ENCODE measurements at regions not wholly inside any gene's neighbourhood (a gene's known extent, or its start where the extent isn't known, plus 50 kb on each side); places are given as distances from the start of the nearest gene placed in this dataset.
A peak's percentile ranks its signal among the peaks of the same experiment; 100 is the strongest.

DNA sequence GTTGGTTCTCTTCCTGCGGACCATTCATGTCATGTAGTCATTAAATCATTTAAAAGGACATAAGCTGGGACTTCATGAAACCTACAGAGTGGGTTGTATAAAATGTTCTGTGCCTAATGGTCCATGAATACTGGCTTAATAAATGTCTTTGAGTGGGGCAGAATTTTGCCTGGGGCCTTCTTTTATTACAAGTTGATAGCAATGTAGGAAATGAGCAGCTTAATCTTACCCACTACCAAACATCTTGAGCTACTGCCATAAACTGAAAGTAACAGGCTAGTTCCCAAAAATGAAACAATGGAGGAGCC is 130.9 kb downstream of the TMEM17 start:
- DNase-seq (ENCODE audit: extremely low read depth in 1 of 11, low read depth in 9 of 11, low spot score in 4 of 11) = peak in 7 of 11 donors; percentile 24 to 64 (median 47)

DNA sequence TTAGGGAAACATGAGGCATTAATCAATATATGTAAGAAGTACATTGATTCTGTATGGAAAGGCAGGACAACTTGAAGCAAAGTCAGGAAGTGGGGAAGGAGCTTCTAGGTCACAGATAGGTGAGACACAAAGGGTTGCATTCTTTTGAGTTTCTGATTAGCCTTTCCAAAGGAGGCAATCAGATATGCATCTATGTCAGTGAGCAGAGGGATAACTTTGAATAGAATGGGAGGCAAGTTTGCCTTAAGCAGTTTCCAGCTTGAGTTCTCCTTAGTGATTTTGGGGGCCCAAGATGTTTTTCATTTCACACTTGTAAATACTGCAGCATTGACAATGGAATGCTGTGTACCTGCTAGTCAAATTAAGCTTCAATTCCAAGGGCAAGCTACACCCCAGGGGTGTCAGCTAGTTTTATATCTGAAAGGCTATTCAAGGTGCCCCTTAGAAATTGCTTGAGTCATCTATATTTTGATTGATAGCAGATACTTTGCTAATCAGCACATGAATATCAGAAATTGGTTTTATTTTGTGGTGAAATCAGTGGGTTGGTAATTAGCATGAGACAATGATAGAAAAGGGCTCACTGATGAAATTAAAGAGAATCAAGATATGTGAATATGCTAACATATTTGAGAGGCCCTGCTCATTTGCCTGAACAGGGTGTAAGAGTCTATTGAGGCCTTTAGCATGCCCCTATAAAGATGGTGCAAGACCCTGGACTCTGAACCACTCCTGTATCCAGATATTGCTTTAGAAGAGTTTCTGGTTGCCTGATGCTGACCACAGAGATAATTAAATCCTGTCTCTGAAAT is 131.5 kb downstream of the TMEM17 start:
- no peak for DNase-seq (ENCODE audit: extremely low read depth in 1 of 11, low read depth in 9 of 11, low spot score in 4 of 11)

DNA sequence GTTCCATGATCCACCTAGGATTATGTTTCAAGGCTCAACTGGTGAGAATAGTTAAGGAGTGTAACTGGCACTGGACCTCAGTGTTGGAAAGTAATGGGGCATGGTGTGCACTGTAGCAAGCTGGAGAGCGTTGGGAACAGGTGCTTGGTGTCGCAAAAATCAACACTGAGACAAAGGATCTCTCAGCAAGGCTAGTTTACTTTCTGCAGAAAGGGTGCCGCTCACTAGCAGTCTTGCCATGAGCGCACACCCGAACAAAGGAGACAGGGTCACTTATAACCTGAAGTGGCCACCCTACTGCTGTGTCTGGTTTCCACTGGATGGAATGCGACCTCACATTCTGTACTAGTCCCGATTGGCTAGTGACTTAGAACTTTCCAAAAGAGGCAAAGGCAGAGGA is 133.2 kb downstream of the TMEM17 start:
- DNase-seq (ENCODE audit: extremely low read depth in 1 of 11, low read depth in 9 of 11, low spot score in 4 of 11) = no peak

DNA sequence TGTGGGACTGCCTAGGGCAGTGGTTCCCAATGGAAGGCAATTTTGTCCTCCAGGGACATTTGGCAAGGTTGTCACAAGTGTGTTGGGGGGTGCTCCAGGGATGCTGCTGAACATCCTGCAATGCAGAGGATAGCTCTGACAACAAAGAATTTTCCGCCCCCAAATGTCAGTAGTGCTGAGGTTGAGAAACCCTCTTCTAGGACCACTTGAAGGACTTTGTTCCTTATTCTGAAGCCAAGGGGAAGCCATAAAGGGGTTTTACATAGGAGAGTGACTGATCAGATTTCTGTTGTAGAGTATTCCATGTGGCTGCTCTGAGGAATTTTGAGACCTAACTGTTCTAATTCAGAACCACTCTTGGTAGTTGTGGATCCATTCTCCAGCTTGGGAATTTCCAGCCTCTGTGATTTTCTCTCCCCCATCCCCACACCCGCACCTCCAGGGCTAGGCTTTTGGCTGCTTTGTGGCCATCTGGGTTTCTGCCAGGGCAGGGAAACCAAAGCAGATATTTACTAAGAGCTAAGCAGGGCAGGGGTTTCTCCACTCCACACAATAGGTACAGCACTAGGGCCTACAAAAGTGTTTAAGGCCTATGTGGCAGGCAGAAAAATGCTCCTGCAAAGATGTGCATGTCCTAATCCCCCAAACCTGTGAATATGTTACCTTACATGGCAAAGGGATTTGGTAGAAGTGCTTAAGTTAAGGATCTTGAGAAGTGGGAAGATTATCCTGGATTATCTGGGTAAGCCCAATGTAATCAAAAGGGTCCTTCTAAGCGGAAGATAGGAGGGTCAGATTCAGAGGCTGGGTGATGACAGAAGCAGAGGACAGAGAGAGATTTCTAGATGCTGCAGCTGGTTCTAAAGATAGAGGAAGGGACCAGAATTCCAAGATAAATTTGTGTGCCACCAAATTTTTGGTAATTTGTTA is 135.4 kb downstream of the TMEM17 start:
- DNase-seq (ENCODE audit: extremely low read depth in 1 of 11, low read depth in 9 of 11, low spot score in 4 of 11) = no peak

DNA sequence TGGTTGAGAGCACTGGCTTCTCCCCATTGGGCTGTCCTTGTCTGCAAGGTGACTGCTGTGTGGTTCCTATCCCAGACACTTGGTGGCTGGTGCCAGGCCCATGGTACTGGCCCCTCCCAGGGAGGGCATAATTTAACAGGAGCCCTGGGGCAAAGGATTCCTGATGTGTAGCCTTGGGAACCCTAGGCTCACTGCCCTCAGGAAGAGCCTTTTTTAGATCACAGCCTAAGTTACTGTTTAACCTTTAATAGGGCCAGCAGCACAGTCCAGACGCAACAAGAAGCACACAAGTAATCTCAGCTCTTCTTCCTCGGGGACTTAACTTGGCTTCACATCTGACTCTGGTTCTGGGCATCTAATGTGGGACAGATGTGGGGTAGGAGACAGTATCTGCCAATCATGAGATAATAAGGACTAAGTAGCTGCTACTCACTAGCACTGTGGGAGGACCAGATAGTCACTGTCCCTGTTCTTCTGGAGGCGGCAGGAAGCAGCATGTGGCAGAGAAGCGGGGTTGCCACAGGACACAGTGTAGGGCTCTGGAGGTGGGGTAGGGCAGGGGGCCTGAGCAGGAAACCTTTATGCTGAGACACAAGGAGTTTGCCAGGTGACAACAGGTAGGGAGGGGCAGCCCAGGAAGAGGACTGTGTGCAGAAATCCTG is 136.3 kb downstream of the TMEM17 start:
- no peak for DNase-seq (ENCODE audit: extremely low read depth in 1 of 11, low read depth in 9 of 11, low spot score in 4 of 11)

DNA sequence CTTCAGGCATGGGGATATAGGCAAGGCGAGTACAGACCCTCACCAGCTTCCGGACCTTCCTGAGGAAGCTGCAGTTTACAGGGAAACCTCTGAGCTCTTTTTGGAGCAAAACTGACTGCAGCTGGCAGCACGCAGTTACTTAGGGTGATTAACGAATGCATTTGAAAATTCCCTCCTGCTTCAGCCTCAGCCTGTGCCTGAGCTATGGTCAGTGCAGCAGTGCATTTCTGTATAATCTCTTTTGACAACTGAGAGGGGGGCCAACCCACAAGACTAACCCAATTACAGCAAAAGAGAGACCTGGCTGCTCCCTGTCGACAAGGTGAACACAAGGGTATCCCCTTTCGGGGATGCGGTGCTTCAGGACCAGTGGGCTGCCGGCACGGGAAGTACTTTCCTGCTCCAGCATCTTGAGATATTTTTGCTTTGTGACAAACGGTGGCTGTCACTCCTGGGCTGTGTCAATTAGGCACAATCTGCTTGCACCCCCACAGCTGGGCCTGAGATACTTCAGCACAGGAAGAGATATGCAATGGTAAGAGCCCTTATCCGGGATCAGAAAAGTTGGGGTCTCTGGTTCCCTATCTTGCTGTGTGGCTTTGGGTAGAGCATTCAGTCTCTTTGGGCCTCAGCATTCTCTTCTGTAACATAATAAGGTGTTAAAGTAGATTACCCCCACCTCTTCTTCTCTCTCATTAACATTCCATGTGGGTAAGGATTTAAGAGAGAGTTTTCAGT is 141.0 kb downstream of the TMEM17 start:
- no peak for DNase-seq (ENCODE audit: extremely low read depth in 1 of 11, low read depth in 9 of 11, low spot score in 4 of 11)

- DNase-seq (ENCODE audit: extremely low read depth in 1 of 11, low read depth in 9 of 11, low spot score in 4 of 11) = no peak
These were observed 142.8 kb downstream of the TMEM17 start for GRCh38 chr2:62363166-62363565.

- no peak for DNase-seq (ENCODE audit: extremely low read depth in 1 of 11, low read depth in 9 of 11, low spot score in 4 of 11)
These were observed 143.4 kb downstream of the TMEM17 start for GRCh38 chr2:62362561-62362960.

DNA sequence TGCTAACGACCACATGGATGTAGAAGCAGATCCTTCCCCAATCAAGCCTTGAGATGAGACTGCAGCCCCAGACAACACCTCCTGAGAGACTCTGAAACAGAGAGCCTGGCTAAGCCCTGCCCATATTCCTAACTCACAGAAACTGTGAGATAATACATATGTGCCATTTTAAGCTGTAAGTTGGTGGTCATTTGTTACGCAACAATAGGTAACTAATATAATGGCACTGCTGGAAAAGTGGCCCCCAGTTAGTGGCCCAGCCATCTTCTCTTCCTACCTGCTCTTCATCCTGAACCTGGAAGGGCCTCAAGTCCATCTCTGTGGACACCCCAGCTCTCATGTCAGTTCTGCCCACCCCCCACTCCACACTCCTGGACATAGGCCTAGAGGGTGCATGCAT is 144.0 kb downstream of the TMEM17 start:
- no peak for DNase-seq (ENCODE audit: extremely low read depth in 1 of 11, low read depth in 9 of 11, low spot score in 4 of 11)

DNA sequence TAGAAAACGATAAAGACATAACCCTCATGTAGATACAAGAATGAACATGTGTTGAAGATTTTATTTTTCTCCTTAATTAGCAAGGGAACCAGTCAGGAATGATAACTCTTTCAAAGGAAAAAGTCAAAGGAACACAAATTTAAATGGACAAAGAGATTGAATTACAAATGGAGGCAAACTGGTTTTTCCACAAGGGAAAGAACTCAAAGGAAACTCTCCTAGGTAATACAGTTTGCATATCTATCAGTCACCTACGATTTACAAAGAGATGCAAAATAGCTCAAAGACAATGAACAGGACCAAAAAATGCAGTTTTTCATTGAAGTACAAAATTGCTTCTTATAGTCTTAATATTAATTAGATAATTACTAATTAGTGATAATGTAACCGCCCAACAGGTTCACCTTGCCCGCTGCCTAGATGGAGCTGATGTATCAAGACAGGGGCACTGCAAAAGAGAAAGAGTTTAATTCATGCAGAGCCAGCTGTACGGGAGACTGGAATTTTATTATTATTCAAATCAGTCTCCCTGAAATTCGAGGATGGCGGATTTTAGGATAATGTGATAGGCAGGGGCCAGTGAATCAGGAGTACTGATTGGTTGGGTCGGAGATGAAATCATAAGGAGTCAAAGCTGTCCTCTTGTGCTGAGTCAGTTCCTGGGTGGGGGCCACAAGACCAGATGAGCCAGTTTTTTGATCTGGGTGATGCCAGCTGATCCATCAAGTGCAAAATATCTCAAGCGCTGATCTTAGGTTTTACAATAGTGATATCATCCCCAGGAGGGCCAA is 151.0 kb downstream of the TMEM17 start:
- DNase-seq (ENCODE audit: extremely low read depth in 1 of 11, low read depth in 9 of 11, low spot score in 4 of 11) = no peak

- DNase-seq (ENCODE audit: extremely low read depth in 1 of 11, low read depth in 9 of 11, low spot score in 4 of 11) = no peak
These were observed 154.0 kb downstream of the TMEM17 start for GRCh38 chr2:62352031-62352430.

- DNase-seq (ENCODE audit: extremely low read depth in 1 of 11, low read depth in 9 of 11, low spot score in 4 of 11) = no peak
These were observed 153.9 kb downstream of the B3GNT2 start for GRCh38 chr2:62349788-62350187.

DNA sequence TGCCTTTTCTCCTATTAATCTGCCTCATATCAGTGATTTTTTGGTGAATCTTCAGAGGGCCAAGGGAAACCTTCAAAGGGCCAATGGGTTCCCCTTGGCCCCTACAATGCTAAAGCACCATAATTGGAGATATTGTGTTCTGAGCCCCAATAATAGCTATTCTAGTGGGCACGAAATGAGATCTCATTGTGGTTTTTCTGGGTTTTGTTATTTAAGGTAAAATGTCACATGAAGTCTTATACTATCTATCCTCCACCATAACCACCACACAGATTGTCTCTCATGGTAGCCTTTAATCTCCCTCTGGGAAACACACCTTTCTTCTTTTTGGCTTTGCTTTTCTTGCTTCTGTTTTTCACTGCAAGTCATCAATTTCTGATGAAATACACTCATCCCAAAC is 152.8 kb downstream of the B3GNT2 start:
- DNase-seq (ENCODE audit: extremely low read depth in 1 of 11, low read depth in 9 of 11, low spot score in 4 of 11) = no peak

DNA sequence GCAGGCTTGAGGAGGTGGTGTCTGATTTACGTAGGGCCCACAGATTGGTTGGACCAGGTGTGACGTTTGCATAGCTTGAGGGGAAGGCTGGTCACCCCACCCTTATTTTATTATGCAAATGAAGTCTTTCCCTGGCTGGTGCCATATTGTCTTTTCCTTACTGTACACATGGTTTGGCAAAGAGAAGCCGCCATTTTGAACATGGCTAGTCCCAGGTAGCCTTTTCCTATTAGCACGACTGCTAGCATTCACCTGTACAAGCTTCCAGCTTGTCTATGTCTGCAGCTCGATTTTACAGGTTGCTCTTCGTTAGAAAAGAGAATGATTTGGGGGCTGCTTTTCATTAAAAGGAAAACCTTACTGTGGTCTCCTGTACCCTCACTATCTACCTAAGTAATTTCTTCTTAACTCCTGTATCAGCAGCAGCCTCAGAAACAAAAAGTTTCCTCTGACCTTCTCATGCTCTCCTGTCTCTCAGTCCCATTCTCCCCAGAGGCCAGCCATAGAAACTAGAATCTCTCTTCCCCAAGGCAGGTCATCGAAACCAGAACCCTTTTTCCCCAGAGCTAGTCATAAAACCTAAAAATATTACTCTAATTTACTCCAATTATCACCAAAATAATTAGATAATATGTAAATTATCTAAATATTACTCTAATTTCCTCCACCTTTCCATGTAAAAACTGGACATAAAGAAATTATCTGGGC is 151.8 kb downstream of the B3GNT2 start:
- DNase-seq (ENCODE audit: extremely low read depth in 1 of 11, low read depth in 9 of 11, low spot score in 4 of 11) = no peak

DNA sequence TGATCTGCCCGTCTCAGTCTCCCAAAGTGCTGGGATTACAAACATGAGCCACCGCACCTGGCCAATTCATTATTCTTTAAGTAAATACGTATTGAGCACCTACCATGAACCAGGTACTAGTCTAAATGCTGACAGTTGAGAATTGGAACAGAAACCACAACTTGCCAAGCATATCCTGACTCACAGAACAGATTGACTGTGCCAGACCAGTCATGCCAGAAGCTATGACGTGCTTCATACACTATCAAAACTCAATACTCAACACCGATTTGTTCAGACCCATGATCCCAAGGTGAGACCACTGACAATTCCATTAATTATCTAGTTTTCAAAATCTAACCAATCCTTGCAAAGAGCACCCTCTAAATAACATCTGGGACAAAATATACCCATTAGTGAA is 148.6 kb downstream of the B3GNT2 start:
- no peak for DNase-seq (ENCODE audit: extremely low read depth in 1 of 11, low read depth in 9 of 11, low spot score in 4 of 11)

DNA sequence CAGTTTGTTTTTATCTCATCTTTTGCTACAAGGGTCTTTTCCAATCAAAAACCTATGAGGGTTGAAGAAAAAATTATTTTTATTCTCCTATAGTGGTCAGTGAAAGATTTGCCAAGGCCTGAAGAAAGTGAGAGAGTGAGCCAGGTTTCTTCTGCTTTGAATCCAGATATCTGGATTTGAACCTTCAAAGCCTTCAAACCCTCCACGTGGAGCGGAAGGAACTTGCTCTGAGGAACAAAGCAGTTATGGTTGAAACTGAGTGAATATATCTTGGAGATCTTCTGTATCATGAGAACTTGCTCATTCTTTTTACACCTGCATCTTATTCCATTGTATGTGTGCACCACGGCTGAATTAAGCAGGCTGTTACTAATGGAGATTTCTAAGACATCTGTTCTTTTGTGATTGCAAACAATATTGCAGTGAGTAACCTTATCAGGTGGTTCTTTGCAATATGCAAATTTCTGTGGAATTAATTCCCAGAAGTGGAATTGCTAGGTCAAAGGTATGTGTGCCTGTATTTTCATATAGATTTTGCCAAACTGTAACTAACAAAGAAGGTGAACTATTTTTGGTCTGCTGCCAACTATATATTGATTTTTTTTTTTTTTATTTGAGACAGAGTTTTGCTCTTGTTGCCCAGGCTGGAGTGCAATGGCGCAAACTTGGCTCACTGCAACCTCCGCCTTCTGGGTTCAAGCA is 147.9 kb downstream of the B3GNT2 start:
- DNase-seq (ENCODE audit: extremely low read depth in 1 of 11, low read depth in 9 of 11, low spot score in 4 of 11) = no peak

DNA sequence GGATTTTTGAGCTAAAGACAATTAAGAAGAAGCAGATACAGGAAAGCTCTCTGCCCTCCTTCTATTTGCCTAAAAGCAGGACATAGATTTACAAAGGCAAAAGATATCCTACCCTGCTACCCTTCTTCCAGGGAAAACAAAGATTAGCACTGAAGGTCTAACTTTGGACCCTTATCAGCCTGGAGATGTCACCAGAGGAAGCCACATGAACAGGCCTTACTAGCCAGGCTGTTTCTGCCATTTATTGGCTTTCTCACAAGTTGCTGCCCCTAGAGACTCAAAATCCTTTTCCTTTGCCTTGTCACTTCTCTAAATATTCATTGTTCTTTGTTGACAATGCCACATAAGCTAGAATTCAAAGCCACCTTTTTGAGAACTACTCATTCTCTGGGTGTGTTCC is 147.3 kb downstream of the B3GNT2 start:
- DNase-seq (ENCODE audit: extremely low read depth in 1 of 11, low read depth in 9 of 11, low spot score in 4 of 11) = no peak
